NCI-H1436 (cell line): ENCODE measurements at regions not wholly inside any gene's neighbourhood (a gene's known extent, or its start where the extent isn't known, plus 50 kb on each side); places are given as distances from the start of the nearest gene placed in this dataset.

ENCODE experiments used
- DNase-seq: peaks from one replicate; lab custom pipeline; 2025; lab: John Stamatoyannopoulos, UW

DNA sequence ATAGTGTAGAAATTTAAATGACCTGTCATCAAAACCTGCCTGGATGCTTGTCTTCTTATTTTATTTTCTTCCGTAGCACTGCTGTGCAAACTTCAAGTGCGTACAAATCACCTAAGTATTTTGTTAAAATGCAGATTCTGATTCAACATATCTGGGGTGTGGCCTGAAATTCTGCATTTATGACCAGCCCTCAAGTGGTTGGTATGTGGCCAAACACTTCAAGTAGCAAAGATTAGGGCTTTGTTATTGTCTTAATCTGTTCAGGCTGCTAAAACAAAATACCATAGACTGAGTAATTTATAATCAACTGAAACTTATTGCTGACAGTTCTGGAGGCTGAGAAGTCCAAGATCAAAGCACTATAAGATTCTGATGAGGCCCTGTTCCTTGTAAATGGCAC lies 97.6 kb upstream of the LRRC3B start:
- DNase-seq: no peak

GRCh38 chr3:26535151-26535550 lies 87.4 kb upstream of the LRRC3B start:
- no peak for DNase-seq

DNA sequence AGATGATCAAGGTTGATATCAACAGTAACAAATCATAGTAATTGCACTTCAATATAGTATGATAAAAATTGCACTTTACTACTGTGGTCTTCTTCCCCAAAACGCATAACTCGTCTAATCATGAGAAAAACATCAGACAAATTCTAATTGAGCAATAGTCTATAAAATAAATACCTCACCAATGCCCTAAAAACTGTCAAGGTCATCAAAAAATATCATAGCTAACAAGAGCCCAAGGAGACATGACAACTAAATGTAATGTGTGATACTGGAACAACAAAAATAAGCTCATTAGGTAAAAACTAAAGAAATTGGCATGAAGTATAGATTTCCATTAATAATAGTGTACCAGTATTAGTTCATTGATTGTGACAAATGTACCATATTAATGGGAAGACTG lies 85.6 kb upstream of the LRRC3B start:
- DNase-seq: no peak

- no peak for DNase-seq
These were observed 72.2 kb upstream of the LRRC3B start for GRCh38 chr3:26550413-26550812.

- no peak for DNase-seq
These were observed 65.9 kb upstream of the LRRC3B start for GRCh38 chr3:26556637-26557036.

DNA sequence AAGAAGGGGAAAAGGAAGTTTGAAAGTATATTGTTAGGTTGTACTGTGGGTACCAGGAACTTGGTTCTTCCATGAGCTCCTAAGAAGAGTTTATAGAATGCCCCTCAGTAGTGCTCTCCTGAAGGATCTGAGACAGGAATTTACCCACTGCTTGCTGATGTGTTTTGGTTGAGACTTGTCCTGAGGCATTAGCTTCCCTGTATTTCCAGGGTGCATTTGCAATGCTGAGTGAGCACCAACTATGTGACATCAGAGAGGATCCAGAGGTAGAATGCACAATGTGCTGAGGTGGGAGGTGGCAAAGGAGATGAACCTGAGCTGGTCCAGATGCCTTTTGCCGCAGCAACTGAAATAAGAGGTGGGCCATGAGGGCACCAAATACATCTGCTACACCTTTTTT lies 64.3 kb upstream of the LRRC3B start:
- DNase-seq: no peak

GRCh38 chr3:26559227-26559626 lies 63.3 kb upstream of the LRRC3B start:
- DNase-seq: no peak

GRCh38 chr3:26560081-26560480 lies 62.5 kb upstream of the LRRC3B start:
- no peak for DNase-seq

GRCh38 chr3:26562021-26562768 lies 60.4 kb upstream of the LRRC3B start:
- no peak for DNase-seq
